Stomach (tissue), 4 donors: ENCODE measurements at regions not wholly inside any gene's neighbourhood (a gene's known extent, or its start where the extent isn't known, plus 50 kb on each side); places are given as distances from the start of the nearest gene placed in this dataset.

Source experiments
- CTCF ChIP-seq, 7 experiments: fragments of 450-650 bp in 4 of 7; fragments of 200-600 bp in 3 of 7; sonication (generic) in 3 of 7; IDR thresholded peaks; one replicate each; pipeline ENCODE4 v1.5.1; 2016 to 2019; ENCODE audit warnings: antibody characterized with exemption in 7 of 7, control low read depth in 2 of 7, mild to moderate bottlenecking in 1 of 7
- EP300 ChIP-seq: sonication (generic); formaldehyde crosslinking; IDR thresholded peaks from one replicate; pipeline ENCODE4 v1.6.1; 2017; ENCODE audit warnings: antibody characterized with exemption
- POLR2AphosphoS5 ChIP-seq, 3 donors: sonication (generic); formaldehyde crosslinking; IDR thresholded peaks; one replicate each; pipeline ENCODE4 v1.6.1; 2016; ENCODE audit warnings: antibody characterized with exemption in 3 of 3

- no peak for TF ChIP-seq EP300
- no peak for TF ChIP-seq POLR2AphosphoS5 (IDR thresholded peaks at IDR 0.05)
- TF ChIP-seq CTCF (IDR thresholded peaks at IDR 0.05) = no peak
These were observed 566.1 kb downstream of the KCTD8 start for GRCh38 chr4:43882470-43882869.
